IPS-NIHi11 (cell line): ENCODE measurements at regions not wholly inside any gene's neighbourhood (a gene's known extent, or its start where the extent isn't known, plus 50 kb on each side); places are given as distances from the start of the nearest gene placed in this dataset.
"Not testable (repeated sequence)": the region's sequence is repeated elsewhere in the genome, so short reads cannot be mapped to it uniquely, and the experiment has no call there.

Experiments used
- DNase-seq: peaks from one replicate; pipeline ENCODE4 v3.0.0; 2012; ENCODE audit warnings: mixed read lengths, low spot score

DNA sequence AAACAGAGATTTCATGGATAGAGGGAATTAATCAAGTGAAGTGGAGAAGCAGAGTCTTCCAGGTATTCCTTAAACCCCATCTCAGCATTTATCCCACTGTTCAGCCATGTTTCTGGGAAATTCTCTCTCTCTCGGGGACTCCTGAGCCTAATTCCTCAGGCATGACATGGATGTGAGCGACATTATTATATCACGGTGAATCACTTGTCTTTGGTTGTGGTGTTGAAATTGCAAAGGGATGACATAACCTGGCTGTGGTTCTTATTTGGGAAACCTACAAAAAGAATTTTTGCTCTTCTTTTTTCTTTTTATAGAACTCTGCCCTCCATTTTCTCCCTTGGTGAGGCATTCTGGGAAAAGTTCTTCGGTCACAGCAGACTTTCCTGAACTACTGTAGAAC lies 457.9 kb upstream of the PTGER4 start:
- no peak for DNase-seq

DNA sequence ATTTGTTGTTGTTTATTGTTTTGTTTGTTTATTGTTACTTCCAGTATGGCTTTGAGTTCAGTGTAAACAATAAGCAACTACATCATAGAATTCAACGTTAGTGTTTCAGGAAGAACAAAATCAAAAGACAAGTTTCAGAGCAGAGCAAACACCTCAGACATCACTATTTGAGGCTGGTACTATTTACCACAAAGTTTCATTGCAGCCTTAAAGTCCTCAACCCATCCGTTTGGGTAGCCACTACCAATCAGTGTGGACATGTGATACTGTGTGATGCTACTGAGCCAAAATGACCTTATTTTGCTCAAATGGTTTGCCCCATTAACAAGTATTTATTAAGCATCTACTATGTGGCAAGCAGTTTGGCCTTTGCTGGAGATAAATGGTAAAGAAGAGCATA lies 458.5 kb upstream of the PTGER4 start:
- no peak for DNase-seq

DNA sequence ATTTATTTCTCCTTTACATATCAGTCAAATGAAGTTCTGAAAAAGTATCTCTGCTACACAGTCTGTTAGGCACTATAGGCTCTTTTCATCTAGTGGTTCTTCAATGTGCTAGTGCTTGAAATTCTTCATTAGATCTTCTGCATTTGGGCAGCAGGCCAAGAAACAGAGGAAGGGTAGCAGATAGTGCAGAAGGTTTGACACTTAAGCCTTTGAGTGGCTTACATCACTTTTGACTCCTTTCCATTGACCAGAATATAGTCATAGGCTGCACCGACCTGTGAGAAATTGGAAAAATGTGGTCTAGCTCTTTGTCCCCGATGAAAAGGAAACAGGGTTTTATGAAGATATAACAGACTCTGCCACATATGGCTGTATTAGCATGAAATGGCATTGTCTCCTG lies 459.5 kb upstream of the PTGER4 start:
- DNase-seq, result no peak

DNA sequence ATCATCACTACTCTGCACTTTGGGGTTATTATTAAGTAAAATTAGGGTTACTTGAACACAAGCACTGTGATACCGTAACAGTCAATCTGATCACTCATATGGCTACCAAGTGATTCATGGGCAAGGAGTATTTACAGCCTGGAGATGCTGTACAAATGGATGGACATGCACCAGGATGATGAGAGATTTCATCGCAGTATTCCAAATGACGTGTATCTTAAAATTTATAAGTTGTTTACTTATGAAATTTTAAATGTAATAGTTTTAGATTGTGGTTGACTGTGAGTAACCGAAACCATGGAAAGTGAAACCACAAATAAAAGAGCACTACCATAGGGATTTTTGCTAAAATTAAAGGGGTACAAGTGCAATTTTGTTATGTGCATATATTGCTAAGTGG lies 462.2 kb upstream of the PTGER4 start:
- no peak for DNase-seq

DNA sequence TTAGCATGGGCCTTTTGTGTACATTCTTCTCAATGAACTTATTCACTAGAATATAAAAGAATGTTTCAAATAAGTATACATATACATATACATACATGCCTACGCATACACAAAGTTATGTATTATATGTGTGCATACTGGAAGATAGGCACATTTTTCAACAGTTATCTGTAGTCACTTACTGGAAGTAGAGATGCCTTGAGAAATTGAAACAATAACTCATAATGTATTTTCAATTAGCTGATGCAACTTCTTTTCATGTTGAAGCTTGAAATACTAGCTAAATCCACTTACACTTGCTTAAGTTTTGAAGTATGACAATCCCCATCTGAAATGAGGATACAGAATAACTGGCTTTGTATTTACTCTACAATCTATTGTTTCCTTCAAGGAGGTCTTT lies 469.0 kb upstream of the PTGER4 start:
- no peak for DNase-seq

DNA sequence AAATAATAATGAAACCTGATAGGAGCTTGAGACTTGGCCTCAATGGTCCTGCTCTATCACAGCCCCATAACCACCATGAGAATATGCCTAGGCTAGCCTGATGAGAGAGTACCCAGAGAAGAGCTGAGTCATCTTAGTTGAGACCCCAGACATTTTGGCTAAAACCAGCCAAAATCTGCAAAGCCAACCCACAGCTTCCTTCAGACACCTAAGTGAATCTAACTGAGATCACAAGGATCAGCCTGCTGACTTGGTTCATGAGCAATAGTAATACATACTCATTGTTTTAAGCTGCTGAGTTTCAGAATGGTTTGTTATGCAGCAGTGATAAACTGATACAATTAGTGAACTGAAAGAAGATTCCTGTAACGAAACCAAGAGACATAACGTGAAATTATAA lies 473.7 kb upstream of the PTGER4 start:
- no peak for DNase-seq

DNA sequence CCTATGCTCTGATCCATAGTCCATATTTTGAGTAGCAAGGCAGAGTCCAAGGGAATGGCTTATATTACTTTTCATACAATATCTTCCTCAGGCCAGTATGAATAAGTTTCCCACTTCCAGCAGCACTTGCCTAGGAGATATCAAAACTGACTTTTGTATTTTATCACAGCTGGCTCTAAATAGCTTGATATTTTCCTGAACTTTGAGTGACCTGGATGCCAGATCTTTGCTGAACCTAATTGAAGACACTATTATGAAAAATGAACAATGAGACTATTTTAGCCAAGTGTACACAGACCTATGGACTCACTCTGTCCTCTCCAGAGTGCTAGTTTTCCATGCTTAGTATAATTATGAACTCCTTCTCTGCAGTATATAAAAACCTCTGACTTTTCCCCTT lies 475.6 kb upstream of the PTGER4 start:
- no peak for DNase-seq

DNA sequence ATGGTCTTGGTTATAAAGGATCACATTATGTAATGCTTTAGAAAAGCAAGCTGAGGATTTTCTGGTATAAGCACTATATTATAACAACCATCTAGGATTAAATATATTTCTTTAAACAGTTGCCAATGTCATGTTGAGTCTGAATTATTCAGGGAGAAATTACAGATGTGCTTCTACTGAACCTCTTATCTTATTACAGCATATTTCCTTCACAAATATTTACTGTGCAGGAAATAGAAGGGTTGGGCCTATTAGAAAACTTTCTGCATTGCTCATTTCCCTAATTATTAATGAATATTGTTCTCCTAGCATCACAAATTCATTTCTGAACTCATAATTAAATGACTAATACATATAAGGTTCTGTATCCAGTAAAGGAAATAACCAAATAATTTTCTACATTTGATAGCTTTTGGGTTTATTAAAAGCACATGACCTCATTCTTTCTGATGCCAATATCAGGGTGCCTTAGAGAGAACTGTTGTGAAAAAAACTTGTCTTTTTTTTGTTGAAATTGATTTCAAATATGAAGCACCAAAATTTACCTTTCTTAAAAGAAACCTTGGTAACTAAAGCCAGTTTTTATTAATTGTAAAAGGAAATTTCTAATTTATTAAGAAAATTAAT lies 476.8 kb upstream of the PTGER4 start:
- DNase-seq, result no peak

DNA sequence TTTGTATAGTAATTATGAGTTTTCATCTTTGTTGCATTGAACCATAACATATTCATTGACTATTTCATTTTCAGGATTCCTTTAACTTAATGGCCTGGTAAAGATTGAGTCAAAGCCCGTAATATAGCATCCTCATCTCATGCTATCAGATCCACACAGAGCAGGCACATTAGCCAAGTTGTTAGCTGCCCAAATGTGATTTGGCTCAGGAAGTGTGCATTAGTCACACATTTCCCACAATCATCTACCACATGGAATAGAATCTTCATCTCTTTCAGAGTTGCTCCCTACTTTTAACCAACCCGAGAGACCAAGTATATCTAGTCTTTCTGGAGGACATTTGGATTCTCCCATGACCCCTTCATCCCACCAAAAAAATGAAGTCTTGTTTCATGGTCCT lies 481.0 kb upstream of the PTGER4 start:
- no peak for DNase-seq

DNA sequence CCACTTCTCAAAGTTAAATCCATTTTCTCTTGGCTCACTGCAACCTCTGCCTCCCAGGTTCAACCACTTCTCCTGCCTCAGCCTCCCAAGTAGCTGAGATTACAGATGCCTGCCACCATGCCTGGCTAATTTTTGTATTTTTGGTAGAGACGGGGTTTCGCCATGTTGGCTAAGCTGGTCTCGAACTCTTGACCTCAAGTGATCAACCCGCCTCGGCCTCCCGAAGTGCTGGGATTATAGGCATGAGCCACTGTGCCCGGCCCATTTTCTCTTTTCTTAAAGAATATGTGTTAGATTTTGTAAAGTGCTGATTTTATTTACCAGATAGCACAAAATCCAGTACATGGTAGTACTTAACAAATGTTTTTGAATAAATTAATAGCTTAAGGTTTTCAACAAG lies 484.1 kb upstream of the PTGER4 start:
- DNase-seq, result not testable (repeated sequence)

DNA sequence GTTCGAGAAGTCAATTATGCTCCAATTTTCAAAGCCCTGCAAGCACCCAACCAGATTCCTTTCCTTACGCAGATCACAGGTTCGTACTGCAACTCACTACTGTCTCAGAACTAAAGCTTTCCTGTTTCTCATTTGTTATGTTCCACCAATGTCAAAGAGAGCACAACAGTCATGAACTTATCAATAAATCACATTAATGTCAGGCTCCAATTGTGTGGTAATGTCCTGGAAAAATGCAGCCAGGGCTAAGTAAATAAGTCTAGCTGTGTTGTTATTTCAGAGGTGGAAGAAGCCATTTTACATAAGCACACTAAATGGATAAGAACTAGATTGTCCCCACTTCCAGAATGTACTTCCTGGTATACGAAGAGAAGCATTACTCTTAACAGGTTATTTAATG lies 488.6 kb upstream of the PTGER4 start:
- DNase-seq, result no peak

DNA sequence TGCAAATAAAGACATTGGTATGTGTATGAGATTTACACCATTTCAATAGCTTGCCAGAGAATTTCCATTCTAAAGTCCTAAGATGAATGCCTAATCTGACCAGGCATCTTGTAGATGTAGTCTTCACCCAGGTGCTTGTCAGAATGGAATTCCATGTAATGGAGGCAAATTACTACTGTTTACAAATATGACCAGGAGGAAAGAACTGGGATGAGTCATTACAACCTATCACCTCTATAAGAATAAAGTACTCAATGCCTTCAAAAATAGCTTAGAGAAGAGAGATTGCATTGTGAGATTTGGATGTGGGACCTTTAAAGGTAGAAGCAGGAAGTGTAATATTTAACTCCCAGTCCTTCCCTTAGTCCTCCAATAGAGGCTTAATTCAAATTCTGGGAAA lies 507.0 kb upstream of the PTGER4 start:
- DNase-seq, result no peak

DNA sequence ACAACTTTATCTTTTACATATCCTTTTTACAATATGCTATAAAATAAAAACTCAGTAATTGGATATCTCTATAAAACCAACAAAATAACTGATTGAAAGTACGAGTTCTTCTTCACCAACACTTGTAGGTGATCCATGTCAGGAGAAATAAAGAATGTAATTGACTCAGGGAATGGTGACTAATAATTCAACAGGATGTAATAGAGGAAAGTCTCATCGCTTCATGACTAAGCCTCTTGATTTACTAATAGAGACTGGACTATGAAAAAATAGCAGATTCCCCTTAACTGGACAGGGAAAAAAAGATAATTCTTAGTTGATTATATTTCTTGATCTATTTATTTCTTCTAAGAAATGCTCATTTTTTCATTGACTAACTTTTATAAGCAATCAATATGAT lies 507.7 kb upstream of the PTGER4 start:
- DNase-seq, result no peak

DNA sequence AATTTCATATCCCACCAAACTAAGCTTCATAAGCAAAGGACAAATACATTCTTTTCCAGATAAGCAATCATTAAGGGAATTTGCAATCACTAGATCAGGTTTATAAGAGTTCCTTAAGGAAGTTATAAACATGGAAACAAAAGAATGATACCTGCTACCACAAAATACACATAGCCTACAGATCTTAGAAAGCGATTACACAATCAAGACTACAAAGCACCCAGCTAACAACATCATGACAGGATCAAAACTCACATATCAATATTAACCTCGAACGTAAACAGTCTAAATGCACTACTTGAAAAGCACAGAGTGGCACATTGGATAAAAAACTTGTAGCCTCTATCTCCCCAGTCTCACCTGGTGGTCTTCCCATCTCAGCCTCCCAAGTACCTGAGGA lies 512.4 kb upstream of the PTGER4 start:
- DNase-seq, result no peak

DNA sequence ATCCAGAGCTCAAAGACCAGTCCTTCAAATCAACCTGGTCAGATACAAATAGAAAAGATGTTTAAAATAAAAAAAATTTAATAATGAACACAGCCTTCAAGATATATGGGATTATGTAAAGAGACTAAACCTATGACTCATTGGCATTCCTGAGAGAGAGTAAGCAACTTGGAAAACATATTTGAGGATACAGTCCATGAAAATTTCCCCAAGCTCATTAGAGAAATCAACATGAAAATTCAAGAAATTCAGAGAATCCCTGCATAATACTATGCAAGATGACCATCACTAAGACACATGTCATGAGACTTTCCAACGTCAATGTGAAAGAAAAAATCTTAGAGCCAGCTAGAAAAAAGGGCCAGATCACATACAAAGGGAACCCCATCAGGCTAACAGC lies 512.9 kb upstream of the PTGER4 start:
- DNase-seq, result no peak

DNA sequence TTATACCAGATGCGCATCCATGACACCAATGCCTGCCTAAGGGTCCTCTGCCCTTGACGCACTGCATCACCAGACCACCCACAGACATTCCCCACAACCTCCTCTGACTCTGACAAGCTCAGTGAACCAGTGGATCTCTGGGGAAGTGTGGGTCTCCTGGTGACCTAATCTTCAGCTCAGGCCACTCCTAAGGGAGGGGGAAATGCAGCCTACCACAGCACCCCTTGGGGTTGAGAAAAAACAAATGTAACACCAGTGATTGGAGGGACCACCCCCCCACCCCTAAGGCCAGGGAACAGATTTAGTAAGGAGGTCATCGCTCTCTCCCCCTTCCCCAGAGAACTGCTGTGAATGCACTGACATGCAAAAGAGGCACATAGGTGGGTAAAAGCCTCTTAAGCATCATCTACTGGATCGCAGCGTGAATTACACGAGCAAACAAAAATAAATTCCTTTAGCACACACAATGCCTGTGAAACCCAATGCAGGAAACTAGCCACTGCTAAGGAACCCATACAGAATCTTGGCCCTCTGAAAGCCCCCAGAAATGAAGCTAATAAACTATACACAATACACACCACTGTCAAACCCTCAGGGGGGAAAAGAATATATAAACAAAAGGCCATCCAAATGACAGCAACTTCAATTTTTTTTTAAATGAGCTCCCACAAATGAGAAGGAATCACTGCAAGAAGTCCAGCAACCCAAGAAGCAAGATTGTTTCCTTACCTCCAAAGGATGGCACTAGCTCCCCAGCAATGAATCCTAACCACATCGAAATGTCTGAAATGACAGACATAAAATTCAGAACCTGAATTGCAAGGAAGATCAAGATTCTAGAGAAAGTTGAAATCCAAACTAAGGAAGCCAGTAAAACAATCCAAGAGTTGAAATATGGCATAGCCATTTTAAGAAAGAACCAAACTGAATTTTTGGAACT lies 513.7 kb upstream of the PTGER4 start:
- DNase-seq, result no peak

DNA sequence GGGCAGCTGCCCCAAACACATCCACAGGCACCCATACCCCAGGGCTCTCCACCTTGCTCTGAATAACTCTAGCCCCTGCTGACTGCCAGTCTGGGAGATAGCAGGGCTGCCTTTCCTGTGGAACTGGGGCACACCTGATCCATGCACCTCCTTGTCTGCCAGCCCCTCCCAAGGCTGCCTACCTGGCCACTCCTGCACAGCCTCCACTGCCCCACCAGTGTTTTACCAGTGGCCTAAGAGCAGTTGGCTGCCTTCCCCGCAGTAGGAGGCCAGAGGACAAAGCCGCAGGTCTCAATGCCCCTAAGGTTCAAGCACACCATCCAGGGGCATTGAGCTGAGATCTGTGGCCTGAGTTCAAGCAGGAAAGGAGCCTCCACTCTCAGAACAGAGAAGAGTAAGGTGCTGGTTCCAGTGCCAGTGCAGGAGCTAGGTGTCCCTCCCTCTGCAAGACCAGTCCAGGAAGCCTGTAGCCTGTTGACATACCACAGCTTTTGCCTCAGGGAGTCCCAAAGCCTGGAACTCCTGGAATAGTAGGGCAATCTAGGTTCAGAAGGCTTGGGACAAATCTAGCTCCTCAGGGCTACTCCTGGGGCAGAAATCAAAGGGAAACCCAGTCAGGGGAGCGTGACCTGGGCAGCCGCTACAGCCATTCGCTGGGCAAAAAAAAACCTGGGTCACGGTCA lies 514.5 kb upstream of the PTGER4 start:
- no peak for DNase-seq

DNA sequence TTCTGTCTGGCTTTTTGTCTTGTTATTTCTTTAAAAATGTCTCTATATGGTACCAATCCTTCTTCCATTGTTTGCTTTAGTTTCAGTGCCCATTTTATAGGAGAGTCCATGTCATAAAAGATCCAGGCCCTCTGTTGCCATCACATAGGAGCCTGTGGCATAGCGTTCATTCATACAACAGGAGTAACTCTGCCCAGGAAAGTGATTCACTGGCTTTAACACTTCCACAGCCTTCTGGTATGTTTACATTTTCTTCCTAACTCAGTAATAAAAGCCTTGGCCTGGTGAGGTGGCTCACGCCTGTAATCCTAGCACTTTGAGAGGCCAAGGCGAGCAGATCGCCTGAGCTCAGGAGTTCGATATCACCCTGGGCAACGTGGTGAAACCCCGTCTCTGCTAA lies 519.3 kb upstream of the PTGER4 start:
- no peak for DNase-seq

DNA sequence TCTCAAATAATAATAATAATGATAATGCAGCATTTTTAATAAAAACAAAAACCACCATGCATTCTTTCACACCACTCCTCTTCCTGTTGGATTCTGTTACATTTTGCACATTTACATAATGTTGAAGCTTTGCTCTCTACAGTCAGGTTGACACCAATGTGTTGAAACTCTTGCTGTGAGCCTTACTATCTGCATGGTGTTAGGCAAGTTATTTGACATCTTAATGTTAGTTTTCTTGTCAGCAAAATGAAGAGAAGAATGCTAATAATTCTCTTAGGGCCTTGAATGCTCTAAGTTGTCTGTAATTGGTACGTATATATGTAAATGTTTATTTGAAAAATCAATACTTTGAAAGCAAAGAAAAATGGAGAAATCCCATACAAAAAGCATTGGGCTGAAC lies 525.5 kb upstream of the PTGER4 start:
- no peak for DNase-seq

DNA sequence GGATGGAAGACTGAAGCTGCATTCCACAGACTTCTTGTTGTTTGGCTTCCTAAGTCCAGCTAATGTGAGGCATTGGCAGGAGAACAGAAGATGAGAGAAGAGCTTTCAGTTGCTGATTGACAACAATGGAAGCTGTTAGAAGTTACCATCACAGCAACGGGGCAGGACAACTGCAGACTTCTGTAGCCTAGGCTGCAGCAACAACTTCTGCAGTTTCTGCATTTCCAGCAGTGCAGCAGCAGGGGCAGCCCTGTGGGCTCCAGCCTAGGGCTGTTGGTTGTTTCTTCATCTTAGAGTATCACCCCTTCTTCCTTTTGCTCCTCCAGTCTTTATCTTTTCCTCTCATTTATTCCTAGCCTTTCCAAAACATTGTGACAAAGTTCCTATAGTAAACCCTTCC lies 528.8 kb upstream of the PTGER4 start:
- no peak for DNase-seq

DNA sequence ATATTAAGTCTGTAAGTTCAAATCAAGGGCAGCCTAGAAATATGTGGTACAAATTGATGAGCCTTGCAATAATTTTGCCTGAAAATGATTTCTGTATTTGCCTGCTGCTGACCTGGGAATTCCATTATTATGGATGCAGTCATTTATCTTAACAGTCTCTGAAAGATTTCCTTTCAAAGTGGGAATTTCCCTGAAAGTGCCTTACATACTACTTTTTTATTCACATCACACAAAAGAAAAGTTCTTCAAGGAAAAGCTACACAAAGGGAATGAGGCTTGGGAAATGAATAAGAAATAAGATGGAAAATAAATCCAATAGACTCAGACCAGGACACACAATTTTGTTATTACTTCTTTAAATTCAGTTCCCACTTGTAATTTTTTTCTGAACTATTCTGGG lies 537.8 kb upstream of the PTGER4 start:
- DNase-seq, result no peak

DNA sequence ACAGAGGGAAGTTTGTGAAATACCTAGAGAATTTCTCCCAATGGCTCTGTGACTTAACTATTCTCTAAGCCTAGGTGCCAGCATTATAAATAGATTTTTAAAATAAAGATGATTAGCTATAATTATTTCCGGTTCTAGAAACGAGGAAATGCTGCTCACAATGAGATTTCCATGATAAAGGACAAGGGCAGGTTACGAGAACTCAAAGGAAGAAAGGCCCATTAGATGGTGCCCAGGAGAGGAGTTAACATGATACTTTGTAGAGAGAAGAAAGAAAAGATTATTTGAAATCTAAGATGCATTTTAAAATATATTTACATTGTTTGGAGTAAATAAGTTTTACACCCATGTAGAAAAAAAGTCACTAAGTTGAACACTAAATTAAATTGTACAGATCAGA lies 538.3 kb upstream of the PTGER4 start:
- DNase-seq, result no peak

DNA sequence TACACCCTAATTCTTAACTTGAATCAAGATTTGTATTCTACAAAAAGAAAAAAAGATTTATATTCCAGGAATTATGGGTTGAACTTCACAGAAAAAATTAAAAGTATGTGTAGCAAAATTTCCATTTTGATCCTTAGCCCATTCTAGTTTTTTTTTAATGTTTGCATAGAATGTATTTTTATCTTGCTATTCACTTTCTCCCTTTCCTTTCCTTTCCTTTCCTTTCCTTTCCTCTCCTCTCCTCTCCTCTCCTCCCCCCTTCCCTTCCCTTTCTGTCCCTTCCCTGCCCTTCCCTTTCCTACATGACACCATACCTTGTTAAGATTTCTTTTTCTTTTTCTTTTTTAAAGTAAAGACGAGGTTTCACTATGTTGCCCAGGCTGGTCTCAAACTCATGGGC lies 542.5 kb upstream of the PTGER4 start:
- no peak for DNase-seq
